UCSD-AML1 (cell line): ENCODE measurements at regions not wholly inside any gene's neighbourhood (a gene's known extent, or its start where the extent isn't known, plus 50 kb on each side); places are given as distances from the start of the nearest gene placed in this dataset.

ENCODE experiments used
- DNase-seq: peaks from one replicate; lab custom pipeline; 2025; ENCODE audit not compliant: unreplicated experiment; lab: John Stamatoyannopoulos, UW

DNA sequence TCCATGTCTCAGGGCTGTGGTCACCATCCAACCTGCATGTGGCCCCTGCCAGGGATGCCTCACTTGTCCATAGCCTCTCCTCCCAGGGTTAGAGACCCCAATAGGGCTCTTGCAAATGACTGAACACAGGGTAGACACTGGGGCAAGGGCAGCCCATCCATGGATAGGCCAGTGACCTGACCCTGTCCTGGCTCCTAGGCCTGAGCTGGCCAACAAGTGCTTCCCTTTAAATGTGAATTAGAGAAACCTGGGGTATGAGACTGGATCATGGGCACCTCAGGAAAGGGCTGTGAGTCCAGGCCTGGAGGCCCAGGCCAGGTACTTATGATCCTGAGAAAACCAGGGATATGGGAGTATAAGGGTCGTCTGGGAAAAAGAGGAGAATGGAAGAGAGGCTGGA, 64.5 kb downstream of the COPS8 start:
- DNase-seq: no peak

DNA sequence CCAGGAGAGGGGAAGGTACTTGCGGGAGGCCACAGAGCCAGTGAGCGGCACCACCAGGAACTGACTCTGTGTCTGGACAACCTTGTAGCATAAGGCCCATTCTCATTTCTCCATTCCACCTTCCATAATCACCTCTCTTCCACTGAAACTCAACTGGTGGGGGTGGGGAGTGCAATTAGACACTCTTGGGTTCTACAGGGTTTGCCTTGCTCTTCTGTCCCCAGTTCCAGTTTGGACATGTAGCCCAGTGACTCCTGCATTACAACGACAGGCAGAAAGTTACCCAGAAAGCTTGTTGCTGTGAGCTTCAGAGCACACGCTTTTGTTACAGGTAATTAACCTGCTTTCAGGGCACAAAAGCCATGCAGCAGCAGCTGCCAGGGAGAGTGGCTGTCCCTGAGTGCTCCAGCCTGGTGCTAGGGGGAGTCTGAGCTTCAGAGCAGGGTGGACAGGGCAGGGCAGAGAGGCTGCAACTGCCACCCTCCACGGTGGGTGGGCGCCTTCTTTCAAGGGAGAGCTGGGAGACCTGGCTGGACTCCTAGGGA, 65.2 kb downstream of the COPS8 start:
- DNase-seq: no peak

DNA sequence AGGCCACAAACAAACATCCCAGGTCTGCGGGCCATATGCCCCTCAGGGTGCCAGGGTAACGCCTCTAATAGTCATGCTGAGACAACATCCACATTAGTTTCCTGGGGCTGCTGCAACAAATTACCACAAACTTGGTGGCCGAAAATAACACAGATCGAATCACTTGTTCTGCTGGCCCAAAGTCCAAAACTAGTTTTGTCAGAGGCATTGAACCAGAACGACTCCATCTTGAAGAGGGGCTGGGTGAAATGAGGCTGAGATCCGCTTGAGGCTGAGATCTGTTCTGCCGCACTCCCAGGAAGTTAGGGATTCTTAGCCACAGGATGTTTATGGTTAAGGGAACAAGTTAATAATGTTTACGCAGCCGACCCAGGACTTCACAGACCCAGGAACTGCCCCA, 66.7 kb downstream of the COPS8 start:
- DNase-seq: no peak

GRCh38 chr2:237153181-237153580, 67.5 kb downstream of the COPS8 start:
- no peak for DNase-seq

DNA sequence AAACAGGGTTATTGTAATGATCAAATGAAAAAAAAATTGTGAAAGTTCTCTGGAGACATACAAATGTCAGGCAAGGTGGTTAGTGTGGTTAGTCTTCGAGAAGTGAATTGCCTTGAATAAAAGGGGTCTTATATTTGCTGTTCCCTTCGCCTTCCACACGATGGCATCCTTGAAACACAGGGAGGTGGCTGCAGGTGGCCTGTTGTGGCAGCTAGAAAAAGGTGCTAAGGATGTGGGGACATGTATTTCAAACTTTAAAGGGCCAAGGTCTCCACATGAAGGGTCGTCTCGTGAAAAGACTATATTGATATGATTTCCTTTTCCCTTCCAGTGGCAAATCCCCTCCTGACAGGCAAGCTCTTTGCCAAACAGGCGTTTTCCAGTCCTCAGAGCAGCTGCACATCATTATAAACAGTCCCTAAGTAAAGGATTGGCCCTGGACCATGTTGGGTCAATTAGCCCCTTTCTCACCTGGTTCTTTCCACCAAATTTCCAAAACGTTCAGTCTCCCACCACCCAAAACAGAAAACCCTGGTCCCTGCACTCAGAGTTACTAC, 68.5 kb downstream of the COPS8 start:
- DNase-seq: no peak

GRCh38 chr2:237154884-237155851, 69.5 kb downstream of the COPS8 start:
- no peak for DNase-seq

- DNase-seq: no peak
Measured at GRCh38 chr2:237156031-237156856, 70.6 kb downstream of the COPS8 start.

- no peak for DNase-seq
Measured at GRCh38 chr2:237156857-237157779, 71.4 kb downstream of the COPS8 start.

DNA sequence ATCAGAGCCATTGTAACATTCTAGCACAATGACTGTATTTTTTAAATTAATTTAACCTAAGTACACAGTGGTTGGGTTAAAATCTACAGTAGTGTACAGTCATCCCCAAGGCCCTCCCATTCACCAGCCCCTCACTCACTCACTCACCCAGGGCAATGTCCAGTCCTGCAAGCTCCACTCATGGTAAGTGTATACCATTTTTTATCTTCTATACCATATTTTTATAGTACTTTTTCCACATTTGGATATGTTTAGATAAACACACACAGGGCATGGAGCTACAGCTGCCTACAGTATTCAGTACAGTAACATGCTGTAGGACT, 72.1 kb downstream of the COPS8 start:
- DNase-seq: no peak

- no peak for DNase-seq
Measured at GRCh38 chr2:237158194-237158593, 72.5 kb downstream of the COPS8 start.

DNA sequence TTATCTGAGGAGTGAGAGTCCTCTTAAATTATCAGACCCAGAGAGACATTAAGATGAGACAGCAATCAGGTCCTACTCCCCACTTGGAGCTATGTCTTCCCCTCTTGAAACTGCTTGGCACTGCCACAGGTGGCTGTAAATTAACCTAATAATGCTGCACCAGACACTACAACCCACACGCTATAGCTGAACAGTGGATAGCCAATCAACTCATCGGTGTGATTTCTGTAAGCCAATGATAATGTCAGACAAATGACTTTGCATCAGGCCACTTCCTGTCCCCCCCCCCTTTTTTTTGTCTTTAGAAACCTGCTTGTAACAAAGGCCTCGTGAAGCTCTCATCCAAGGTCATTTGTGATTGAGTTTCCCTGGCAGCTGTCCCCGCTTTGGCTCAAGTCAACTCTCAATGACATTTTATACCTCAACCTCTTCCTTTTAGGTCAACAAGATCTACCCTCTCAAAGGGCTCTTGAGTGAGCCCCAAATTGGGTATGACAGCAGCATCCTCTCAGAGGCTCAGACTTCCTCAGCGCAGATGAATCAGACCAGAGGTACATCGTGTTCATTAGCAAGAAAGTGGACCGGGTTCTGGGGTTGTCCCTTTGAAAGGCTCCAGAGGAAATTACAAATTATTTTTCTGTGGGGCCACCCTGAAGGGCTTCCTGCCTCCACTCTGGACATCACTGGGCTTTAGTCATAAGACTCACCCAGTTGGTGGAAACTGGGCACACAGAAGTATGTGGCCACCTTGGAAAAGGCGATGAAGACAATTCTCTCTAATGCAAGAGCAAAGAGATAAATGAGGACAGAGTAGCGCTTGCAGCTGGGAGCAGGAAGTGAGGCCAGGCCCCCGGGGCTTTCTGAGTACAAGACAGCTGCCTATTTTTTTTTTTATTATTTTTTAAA, 73.6 kb downstream of the COPS8 start:
- DNase-seq: no peak

- no peak for DNase-seq
Measured at GRCh38 chr2:237160271-237160919, 74.7 kb downstream of the COPS8 start.

DNA sequence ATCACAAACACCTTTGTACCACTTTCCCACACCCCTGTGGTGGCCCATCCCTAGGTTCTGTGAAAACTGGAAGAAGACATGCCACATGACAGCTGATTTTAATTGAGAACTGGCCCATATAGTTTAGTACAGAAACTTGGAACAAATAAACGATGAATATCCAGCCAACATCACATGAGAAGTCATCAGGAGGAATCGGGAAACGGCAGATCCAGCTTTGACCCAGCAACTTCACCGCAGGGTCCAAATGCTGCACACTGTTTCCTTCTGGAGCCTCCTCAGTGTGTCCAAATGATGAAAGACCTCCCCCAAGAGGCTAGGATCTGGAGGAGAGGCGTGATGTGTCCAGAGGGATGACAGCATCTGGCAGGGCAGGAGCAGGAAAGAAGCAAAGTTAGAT, 75.5 kb downstream of the COPS8 start:
- no peak for DNase-seq

DNA sequence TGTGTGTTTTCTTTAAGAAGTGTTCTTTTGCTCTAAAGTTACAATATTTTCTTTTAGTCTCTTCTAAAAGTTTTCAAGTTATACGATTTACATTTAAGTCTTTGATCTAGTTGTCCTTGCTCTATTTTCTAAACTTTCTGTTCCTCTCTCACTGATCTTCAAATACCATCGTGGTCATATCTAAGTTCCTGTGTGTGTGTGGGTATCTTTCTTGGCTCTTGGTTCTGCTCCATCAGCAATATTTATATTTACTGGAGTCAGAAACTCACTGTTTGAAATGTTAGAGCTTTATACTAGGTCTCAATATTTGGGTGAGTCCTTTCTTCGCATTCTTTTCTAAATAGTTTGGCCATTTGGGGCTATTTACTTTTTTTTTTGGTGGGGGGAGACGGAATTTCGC, 77.3 kb downstream of the COPS8 start:
- DNase-seq: no peak

DNA sequence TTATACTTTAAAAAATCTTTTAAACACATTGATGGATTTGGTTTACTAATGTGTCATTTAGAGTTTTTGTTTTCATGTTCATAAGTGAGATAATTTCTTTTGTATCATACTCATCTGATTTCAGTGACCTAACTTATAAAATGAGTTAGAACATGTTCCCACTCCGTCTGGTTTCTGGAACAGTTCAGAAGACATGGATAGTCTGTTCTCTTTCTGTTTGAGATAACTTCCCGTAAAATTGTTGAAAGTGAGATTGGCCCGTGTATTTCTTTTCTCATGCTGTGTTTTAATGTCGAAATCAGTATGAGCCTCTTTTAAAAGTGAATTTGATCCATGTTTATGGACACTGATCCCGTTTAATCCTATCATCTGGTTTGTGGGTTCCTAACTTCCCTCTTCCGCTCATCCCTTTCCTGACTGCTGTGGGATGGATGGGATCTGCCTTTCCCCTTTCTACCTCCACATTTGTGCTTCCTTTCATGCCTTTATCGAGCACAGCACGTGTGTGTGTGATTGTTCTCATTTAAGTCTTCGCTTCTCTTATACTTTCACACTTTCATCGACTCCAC, 78.9 kb downstream of the COPS8 start:
- DNase-seq: no peak

- DNase-seq: no peak
Measured at GRCh38 chr2:237165405-237166276, 80.0 kb downstream of the COPS8 start.

GRCh38 chr2:237167038-237167437, 81.3 kb downstream of the COPS8 start:
- no peak for DNase-seq

DNA sequence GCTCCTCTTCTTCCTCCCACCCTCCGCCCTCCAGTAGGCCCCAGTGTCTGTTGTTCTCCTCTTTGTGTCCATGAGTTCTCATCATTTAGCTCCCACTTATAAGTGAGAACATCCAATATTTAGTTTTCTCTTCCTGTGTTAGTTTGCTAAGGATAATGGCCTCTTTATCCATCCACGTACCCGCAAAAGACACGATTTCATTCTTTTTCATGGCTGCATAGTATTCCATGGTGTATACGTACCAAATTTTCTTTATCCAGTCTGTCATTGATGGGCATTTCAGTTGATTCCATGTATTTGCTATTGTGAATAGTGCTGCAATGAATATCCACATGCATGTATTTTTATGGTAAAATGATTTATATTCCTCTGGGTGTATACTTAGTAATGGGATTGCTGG, 82.2 kb downstream of the COPS8 start:
- no peak for DNase-seq
